ENCODE measurements at regions not wholly inside any gene's neighbourhood (a gene's known extent, or its start where the extent isn't known, plus 50 kb on each side); places are given as distances from the start of the nearest gene placed in this dataset.

GRCh38 chr20:8077137-8077466 is 55.0 kb upstream of the PLCB1 start:
- no peak for TF ChIP-seq CTCF (conservative IDR thresholded peaks at IDR 0.05; ENCODE audit: low read depth, low read length)
- TF ChIP-seq EZH2 (IDR thresholded peaks at IDR 0.05; ENCODE audit: low read length, unreplicated experiment) = no peak
- TF ChIP-seq EZH2phosphoT487 (IDR thresholded peaks at IDR 0.05; ENCODE audit: borderline replicate concordance, low read length) = no peak
